HepG2 (cell line): ENCODE measurements at regions not wholly inside any gene's neighbourhood (a gene's known extent, or its start where the extent isn't known, plus 50 kb on each side); places are given as distances from the start of the nearest gene placed in this dataset.

Experiments used
- ARNT ChIP-seq: fragments of 450-650 bp; IDR thresholded peaks from 2 replicates; pipeline ENCODE4 v1.6.1; 2017
- ESRRA ChIP-seq: sonication (generic); formaldehyde crosslinking; IDR thresholded peaks from 2 replicates; pipeline ENCODE4 v1.5.1; 2020; ENCODE audit warnings: mild to moderate bottlenecking, low read depth, missing genetic modification reagents
- ETV6 ChIP-seq: sonication (generic); formaldehyde crosslinking; conservative IDR thresholded peaks from 2 replicates; pipeline ENCODE4 v1.4.0; 2020; ENCODE audit warnings: missing genetic modification reagents
- HIC2 ChIP-seq: sonication (generic); formaldehyde crosslinking; IDR thresholded peaks from 2 replicates; pipeline ENCODE4 v1.9.0; 2022; ENCODE audit warnings: low read depth, missing genetic modification reagents
- HOMEZ ChIP-seq: IDR thresholded peaks from 2 replicates; pipeline ENCODE4 v1.6.1; 2016; ENCODE audit warnings: low read depth
- JUN ChIP-seq: sonication (generic); formaldehyde crosslinking; IDR thresholded peaks from 2 replicates; pipeline ENCODE4 v1.4.0; 2020; ENCODE audit warnings: mild to moderate bottlenecking, missing genetic modification reagents
- NBN ChIP-seq: fragments of 450-650 bp; conservative IDR thresholded peaks from 2 replicates; pipeline ENCODE4 v1.6.1; 2017
- NFKB2 ChIP-seq: sonication (generic); formaldehyde crosslinking; IDR thresholded peaks from 2 replicates; pipeline ENCODE4 v1.4.0; 2020; ENCODE audit warnings: missing genetic modification reagents, borderline replicate concordance
- POLR2AphosphoS2 ChIP-seq: IDR thresholded peaks from 2 replicates; pipeline ENCODE4 v1.6.1; 2011; ENCODE audit warnings: low read depth, low read length, improper control_type of control experiment
- RERE ChIP-seq: IDR thresholded peaks from 2 replicates; pipeline ENCODE4 v1.6.1; 2016; ENCODE audit warnings: low read depth, missing genetic modification reagents, missing compliant biosample characterization
- TEF ChIP-seq: sonication (generic); formaldehyde crosslinking; IDR thresholded peaks from 2 replicates; pipeline ENCODE4 v1.5.0; 2020; ENCODE audit warnings: missing genetic modification reagents
- THYN1 ChIP-seq: sonication (generic); formaldehyde crosslinking; IDR thresholded peaks from 2 replicates; pipeline ENCODE4 v1.8.1; 2023; ENCODE audit warnings: low read depth, mild to moderate bottlenecking, moderate library complexity, missing genetic modification reagents, borderline replicate concordance
- TF ChIP-seq, protein P1 (sequence below): sonication (generic); formaldehyde crosslinking; IDR thresholded peaks from 2 replicates; pipeline ENCODE4 v1.4.0; 2020; ENCODE audit warnings: missing genetic modification reagents, mild to moderate bottlenecking, borderline replicate concordance
- TF ChIP-seq, protein P2 (sequence below): sonication (generic); formaldehyde crosslinking; IDR thresholded peaks from 2 replicates; pipeline ENCODE4 v1.5.0; 2020; ENCODE audit warnings: mild to moderate bottlenecking, missing genetic modification reagents, moderate library complexity

GRCh38 chr11:26193694-26194365 lies 138.1 kb upstream of the ANO3 start:
- TF ChIP-seq ETV6 (CRISPR knock-in tag) (no peak), RERE (CRISPR knock-in tag) (no peak), HOMEZ (CRISPR knock-in tag) (no peak), HIC2 (CRISPR knock-in tag) (no peak), POLR2AphosphoS2 (no peak), NFKB2 (CRISPR knock-in tag) (no peak), TEF (CRISPR knock-in tag) (no peak), JUN (CRISPR knock-in tag) (no peak), ARNT (no peak), ESRRA (CRISPR knock-in tag) (no peak), NBN (no peak), THYN1 (CRISPR knock-in tag) (no peak)
- TF ChIP-seq, protein P1, sequence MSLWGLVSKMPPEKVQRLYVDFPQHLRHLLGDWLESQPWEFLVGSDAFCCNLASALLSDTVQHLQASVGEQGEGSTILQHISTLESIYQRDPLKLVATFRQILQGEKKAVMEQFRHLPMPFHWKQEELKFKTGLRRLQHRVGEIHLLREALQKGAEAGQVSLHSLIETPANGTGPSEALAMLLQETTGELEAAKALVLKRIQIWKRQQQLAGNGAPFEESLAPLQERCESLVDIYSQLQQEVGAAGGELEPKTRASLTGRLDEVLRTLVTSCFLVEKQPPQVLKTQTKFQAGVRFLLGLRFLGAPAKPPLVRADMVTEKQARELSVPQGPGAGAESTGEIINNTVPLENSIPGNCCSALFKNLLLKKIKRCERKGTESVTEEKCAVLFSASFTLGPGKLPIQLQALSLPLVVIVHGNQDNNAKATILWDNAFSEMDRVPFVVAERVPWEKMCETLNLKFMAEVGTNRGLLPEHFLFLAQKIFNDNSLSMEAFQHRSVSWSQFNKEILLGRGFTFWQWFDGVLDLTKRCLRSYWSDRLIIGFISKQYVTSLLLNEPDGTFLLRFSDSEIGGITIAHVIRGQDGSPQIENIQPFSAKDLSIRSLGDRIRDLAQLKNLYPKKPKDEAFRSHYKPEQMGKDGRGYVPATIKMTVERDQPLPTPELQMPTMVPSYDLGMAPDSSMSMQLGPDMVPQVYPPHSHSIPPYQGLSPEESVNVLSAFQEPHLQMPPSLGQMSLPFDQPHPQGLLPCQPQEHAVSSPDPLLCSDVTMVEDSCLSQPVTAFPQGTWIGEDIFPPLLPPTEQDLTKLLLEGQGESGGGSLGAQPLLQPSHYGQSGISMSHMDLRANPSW (CRISPR knock-in tag), result no peak
- TF ChIP-seq, protein P2, sequence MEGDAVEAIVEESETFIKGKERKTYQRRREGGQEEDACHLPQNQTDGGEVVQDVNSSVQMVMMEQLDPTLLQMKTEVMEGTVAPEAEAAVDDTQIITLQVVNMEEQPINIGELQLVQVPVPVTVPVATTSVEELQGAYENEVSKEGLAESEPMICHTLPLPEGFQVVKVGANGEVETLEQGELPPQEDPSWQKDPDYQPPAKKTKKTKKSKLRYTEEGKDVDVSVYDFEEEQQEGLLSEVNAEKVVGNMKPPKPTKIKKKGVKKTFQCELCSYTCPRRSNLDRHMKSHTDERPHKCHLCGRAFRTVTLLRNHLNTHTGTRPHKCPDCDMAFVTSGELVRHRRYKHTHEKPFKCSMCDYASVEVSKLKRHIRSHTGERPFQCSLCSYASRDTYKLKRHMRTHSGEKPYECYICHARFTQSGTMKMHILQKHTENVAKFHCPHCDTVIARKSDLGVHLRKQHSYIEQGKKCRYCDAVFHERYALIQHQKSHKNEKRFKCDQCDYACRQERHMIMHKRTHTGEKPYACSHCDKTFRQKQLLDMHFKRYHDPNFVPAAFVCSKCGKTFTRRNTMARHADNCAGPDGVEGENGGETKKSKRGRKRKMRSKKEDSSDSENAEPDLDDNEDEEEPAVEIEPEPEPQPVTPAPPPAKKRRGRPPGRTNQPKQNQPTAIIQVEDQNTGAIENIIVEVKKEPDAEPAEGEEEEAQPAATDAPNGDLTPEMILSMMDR (CRISPR knock-in tag), result no peak
